NCI-H2227 treated with DMSO at 0.1 percent for 48 hours (cell line): ENCODE measurements at regions not wholly inside any gene's neighbourhood (a gene's known extent, or its start where the extent isn't known, plus 50 kb on each side); places are given as distances from the start of the nearest gene placed in this dataset.
"Not testable (repeated sequence)": the region's sequence is repeated elsewhere in the genome, so short reads cannot be mapped to it uniquely, and the experiment has no call there.

Source experiments
- DNase-seq: peaks from one replicate; lab custom pipeline; 2025; lab: John Stamatoyannopoulos, UW

GRCh38 chr9:135384226-135384625, 95.4 kb upstream of the PPP1R26 start:
- DNase-seq: no peak

GRCh38 chr9:135384815-135385405, 94.7 kb upstream of the PPP1R26 start:
- not testable (repeated sequence) for DNase-seq

DNA sequence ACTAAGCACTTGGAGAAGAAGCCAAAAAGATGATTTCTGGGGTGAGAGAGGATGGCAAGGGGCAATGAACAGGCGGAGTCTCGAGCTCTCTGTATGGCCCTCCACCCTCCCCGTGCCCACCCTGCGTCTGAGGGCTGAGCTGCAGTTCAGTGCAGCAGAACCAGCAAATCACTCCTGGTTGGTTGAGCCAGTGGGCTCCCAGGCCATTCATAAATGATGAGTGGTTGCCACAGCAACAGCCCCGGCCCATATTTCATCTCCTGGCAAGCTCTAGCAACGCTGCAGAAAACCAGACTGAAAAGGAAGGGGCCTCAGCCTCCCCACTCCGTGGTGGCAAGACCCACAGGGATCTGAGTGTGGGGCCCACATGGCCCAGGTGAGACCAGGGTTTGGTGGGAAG, 93.8 kb upstream of the PPP1R26 start:
- no peak for DNase-seq

DNA sequence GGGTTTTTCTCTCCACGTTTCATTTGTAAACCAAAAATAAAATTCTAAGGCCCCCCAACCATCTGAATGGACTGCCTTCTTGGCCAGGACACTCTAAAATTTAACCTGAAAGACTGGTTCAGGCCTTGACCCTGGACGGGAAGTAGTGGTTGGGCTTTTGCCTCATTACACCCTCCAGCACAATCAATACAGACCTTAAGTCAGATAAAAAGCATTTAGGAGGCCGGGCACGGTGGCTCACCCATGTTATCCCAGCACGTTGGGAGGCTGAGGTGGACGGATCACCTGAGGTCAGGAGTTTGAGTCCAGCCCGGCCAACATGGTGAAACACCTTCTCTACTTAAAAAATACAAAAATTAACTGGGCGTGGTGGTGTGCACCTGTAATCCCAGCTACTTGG, 91.6 kb upstream of the PPP1R26 start:
- DNase-seq: no peak

DNA sequence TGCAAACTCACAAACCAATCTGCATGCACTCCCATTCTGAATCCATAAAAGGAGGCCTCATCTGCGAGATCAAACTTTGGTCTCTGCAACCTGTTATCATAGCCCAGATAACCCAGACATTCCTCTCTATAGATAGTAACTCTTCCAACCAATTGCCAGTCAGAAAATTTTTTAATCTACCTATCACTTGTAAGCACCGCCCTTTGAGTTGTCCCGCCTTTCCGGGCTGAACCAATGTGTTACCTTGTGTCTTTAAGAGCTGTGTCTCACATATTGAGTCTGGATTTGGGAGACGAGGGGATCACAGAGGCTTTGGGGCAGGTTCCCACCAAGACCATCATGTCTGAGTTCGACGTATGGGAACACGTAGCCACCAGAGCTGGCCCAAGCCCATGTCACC, 91.1 kb upstream of the PPP1R26 start:
- DNase-seq: no peak

- DNase-seq: no peak
Measured at GRCh38 chr9:135391759-135392158, 87.8 kb upstream of the PPP1R26 start.

- DNase-seq: no peak
Measured at GRCh38 chr9:135392511-135392910, 87.1 kb upstream of the PPP1R26 start.

- no peak for DNase-seq
Measured at GRCh38 chr9:135394131-135394530, 85.5 kb upstream of the PPP1R26 start.

GRCh38 chr9:135394699-135395645, 84.6 kb upstream of the PPP1R26 start:
- no peak for DNase-seq

- DNase-seq: no peak
Measured at GRCh38 chr9:135397142-135397541, 82.4 kb upstream of the PPP1R26 start.

GRCh38 chr9:135399000-135399649, 80.5 kb upstream of the PPP1R26 start:
- DNase-seq: no peak

DNA sequence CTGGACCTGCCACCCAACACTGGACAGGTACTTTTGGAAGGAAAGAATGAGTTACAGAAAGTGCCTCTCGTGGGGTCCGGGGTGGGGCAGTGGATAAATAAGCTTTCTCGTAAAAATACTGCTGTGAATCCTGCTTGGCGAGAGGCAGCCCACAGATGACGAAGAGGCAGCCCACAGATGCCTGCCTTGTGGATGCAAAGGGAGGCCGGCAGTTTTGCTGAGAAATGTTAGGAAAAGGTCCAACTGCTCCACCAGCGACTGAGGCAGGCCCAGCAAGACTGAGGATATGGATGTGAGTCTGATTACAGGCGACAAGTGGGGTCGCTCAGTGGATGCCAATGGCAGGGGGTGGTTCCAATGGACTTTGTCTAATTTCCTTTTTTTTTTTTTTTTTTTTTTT, 79.1 kb upstream of the PPP1R26 start:
- no peak for DNase-seq

DNA sequence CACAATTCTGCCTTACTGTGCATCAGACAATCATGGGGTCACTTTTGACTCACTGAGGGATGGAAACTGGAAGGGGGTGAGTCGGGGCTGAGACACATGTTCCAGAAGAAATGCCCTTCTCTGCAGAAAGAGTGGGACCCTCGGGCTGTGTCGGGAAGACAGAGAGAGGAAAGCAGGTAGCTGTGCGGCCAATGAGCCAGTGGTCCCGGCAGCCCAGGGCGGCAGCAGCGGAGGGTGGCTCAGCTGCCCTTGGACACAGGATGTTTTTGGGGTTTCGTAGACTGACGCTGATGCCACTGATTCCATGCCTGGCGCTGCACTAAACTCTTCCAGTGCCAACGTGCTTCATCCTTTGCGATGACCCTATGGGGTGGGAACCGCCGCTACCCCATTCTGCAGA, 78.4 kb upstream of the PPP1R26 start:
- no peak for DNase-seq

DNA sequence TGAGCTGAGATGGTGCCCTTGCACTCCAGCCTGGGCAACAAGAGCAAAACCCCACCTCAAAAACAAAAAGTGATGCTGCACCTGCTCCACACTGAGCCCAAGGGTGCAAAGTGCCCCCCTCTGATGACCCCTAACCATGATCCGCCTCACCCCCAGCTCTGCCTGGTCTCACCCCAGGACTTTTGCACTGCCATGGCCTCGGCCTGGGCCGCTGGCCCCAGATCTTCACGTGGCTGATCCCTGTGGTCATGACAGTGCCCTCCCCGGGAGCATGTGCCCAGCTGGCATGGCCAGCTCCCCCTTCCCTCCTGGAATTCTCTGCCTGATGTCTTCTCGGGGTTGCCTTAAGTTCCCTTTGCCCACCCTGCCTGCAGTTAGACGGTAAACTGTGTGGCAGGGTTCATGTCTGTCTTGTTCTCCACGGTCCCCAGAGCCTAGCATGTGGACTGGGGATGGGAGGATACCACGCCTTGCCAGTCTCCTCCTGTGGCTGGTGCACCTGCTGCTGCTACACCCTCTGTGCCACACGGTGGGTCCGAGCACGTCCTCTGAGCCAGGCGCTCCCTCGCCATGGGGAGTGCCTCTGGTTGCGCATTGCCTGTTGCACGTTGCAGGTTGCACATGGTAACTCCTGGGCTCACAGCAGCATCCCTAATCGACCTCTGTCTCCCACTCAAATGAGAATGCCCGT, 77.4 kb upstream of the PPP1R26 start:
- no peak for DNase-seq

DNA sequence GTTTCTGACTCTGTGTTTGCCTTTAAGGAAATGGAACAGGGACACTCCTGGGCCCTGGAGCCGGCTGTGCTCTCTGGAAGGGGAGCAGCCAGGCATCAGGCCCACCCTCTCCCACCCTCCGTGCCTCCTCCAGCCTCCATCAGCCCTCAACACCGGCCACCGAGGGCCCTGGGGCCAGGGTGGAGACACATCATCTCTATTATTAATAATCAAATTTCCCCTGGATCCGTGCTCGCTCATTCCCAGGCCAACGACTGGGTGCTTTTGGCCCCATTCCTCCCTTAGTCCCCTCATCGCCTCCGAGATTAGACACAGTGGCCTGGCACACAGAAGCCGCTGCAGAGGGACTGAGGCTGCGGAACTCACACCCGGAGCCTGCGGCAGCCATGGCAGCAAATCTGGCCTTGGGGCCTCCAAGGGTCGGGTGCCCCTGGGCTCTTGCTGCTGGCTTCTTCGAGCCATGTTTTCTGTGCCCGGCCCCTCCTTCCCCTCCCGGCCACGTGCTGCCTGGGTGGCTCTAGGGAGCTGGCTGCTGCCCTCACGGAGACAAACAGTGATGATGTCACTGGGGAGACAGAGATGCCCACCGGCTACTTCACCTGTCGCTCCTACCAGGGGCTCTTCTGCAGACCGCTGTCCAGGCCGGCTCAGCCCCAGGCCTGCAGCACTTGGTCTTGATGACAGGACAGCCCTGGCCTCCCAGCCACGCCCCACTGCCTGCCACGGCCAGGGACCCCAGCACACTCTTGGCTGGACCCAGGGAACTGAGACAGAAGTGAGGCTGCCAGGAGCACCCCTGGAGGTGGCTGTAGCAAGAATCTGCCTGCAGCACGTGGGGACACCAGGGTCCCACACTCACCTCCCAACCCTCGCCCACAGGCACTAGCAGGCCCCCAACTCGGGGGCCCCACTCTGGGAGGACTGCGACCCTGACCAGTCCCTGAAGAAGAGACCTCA, 76.6 kb upstream of the PPP1R26 start:
- DNase-seq: no peak

DNA sequence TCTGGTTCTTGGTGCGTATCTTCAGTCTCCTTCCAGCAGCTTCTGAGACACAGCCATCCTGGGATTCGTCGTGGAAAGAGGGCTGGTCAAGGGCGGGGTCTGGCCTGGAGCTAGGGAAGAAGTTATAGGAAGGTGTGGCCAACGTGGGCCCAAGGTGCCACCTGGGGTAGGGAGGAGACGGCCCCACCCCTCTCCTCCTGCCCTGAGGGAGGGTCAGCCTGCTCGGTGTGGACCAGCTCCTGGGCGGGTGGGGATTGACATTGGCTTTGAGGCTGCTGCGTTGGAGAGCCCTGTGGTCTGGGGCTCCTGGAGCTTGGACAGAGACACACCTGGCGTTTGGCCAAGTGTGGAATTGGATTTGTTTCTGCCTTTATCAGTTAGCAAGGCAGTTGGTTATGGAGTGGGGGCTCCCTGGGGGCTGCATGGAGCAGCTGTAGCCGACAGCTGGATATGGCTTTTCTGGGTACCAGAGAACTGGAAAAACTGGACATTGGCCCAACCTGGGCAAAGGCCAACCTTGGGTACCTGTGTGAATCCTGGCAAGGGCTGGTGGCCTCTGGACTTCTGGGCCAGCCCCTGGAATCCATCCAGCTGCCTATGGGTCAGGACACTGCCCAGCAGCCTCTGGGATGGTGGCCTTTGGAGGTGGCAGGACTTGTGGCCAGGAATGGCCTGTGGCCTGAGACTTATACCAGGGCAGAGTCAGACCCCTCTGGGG, 75.7 kb upstream of the PPP1R26 start:
- DNase-seq: no peak

DNA sequence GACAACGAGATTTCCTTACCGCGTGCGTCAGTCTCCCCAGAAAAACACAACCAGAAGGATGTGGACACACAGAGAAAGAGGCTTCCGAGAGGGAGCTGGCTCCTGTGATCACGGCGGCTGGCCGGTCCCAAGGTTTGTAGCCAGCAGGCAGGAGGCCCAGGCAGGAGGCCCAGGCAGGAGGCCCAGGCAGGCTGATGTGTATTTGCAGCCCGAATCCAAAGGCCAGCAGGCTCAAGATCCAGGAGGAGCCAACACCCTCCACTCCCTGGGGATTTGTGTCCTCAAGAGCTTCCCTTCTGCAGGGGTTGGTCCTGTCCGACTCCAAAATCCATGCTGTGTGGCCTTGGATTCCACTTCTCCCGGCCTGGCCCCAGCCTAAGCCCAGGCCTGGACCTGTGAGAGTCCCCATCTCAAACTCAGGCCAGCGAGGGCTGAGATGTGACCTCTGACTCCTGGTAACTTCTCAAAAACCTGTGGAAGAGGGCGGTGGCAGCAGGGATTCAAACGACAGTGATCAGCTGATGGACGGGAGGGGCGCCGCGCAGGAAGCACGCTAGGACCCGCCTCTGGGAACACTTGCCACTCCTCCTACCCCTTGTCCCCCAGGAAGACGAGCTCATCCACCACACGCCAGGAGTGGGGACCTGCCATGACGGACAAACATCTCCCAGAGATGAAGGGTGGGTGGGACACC, 75.0 kb upstream of the PPP1R26 start:
- DNase-seq: no peak

DNA sequence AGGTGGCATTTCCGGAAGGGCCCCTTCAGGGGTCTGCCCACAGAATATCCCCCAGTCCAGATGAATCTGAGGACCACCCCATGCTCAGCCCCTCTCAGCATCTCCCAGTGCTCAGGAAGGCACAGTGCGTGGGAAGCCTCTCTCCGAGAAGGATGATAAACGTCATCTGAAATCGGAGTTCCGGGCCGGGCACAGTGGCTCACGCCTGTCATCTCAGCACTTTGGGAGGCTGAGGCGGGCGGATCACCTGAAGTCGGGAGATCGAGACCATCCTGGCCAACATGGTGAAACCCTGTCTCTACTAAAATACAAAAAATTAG, 74.5 kb upstream of the PPP1R26 start:
- DNase-seq: not testable (repeated sequence)

DNA sequence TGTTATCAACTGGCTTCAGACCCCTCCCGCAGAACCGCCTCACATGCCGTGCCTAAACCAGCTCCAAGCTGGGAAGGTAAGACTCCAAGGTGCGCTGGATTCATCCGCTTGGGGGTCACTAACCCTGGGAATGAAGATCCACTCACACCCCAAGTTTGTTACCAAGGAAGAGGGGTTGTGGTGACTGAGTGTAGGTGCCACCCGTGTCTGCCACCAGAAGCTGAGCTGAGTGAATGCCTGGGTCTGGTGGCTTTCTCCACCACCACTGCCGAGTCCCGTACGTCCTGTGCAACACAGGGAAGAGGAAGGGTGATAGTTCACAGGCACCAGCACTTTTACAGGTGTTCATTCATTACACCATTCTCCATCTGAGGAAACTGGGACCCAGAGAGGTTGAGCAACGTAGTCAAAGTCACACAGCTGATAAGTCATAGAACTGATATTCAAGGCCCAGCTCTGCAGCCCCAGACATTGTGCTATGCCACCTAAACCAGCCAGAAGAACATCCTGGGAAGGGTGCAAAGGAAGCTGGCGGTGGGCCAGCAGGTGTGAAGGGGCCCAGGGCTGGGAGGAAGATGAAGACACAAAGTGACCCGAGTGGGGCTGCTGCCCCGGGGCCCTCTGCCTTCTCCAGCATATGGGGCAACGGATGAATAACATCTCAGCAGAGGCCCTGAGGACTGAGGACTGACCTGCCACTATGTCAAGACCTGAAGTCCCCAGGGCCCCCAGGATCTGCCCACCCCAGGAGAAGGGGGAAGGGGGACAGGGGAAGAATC, 70.9 kb upstream of the PPP1R26 start:
- no peak for DNase-seq
